ENCODE measurements at regions not wholly inside any gene's neighbourhood (a gene's known extent, or its start where the extent isn't known, plus 50 kb on each side); places are given as distances from the start of the nearest gene placed in this dataset.

- DNase-seq (ENCODE audit: low read depth in 3 of 3, low spot score in 1 of 3): no peak
Measured at GRCh38 chr5:155290937-155291336, 277.4 kb downstream of the KIF4B start.

- DNase-seq (ENCODE audit: low read depth in 3 of 3, low spot score in 1 of 3): no peak
Measured at GRCh38 chr5:155293605-155294178, 280.1 kb downstream of the KIF4B start.

GRCh38 chr5:155295111-155295510 is 281.6 kb downstream of the KIF4B start:
- no peak for DNase-seq (ENCODE audit: low read depth in 3 of 3, low spot score in 1 of 3)

- DNase-seq (ENCODE audit: low read depth in 3 of 3, low spot score in 1 of 3): no peak
Measured at GRCh38 chr5:155299386-155300005, 285.9 kb downstream of the KIF4B start.

- DNase-seq (ENCODE audit: low read depth in 3 of 3, low spot score in 1 of 3): no peak
Measured at GRCh38 chr5:155303120-155303519, 289.6 kb downstream of the KIF4B start.

GRCh38 chr5:155307229-155307628 is 293.7 kb downstream of the KIF4B start:
- no peak for DNase-seq (ENCODE audit: low read depth in 3 of 3, low spot score in 1 of 3)

- no peak for DNase-seq (ENCODE audit: low read depth in 3 of 3, low spot score in 1 of 3)
Measured at GRCh38 chr5:155308289-155308688, 294.7 kb downstream of the KIF4B start.

GRCh38 chr5:155309021-155309746 is 295.6 kb downstream of the KIF4B start:
- DNase-seq (ENCODE audit: low read depth in 3 of 3, low spot score in 1 of 3): no peak

GRCh38 chr5:155311721-155312120 is 298.2 kb downstream of the KIF4B start:
- no peak for DNase-seq (ENCODE audit: low read depth in 3 of 3, low spot score in 1 of 3)

GRCh38 chr5:155313518-155313917 is 300.0 kb downstream of the KIF4B start:
- no peak for DNase-seq (ENCODE audit: low read depth in 3 of 3, low spot score in 1 of 3)

GRCh38 chr5:155316070-155316714 is 302.6 kb downstream of the KIF4B start:
- no peak for DNase-seq (ENCODE audit: low read depth in 3 of 3, low spot score in 1 of 3)

- no peak for DNase-seq (ENCODE audit: low read depth in 3 of 3, low spot score in 1 of 3)
Measured at GRCh38 chr5:155332618-155333017, 319.1 kb downstream of the KIF4B start.

- DNase-seq (ENCODE audit: low read depth in 3 of 3, low spot score in 1 of 3): no peak
Measured at GRCh38 chr5:155342956-155343355, 329.4 kb downstream of the KIF4B start.

GRCh38 chr5:155343468-155343867 is 329.9 kb downstream of the KIF4B start:
- DNase-seq (ENCODE audit: low read depth in 3 of 3, low spot score in 1 of 3): no peak

- DNase-seq (ENCODE audit: low read depth in 3 of 3, low spot score in 1 of 3): no peak
Measured at GRCh38 chr5:155353231-155353630, 339.7 kb downstream of the KIF4B start.

- DNase-seq (ENCODE audit: low read depth in 3 of 3, low spot score in 1 of 3): no peak
Measured at GRCh38 chr5:155366096-155366495, 352.5 kb downstream of the KIF4B start.

GRCh38 chr5:155367841-155368240 is 354.3 kb downstream of the KIF4B start:
- no peak for DNase-seq (ENCODE audit: low read depth in 3 of 3, low spot score in 1 of 3)

GRCh38 chr5:155368490-155368889 is 354.9 kb downstream of the KIF4B start:
- DNase-seq (ENCODE audit: low read depth in 3 of 3, low spot score in 1 of 3): no peak

GRCh38 chr5:155380480-155380879 is 366.9 kb downstream of the KIF4B start:
- DNase-seq (ENCODE audit: low read depth in 3 of 3, low spot score in 1 of 3): no peak

GRCh38 chr5:155381654-155382053 is 368.1 kb downstream of the KIF4B start:
- DNase-seq (ENCODE audit: low read depth in 3 of 3, low spot score in 1 of 3): no peak

GRCh38 chr5:155389498-155389897 is 375.9 kb downstream of the KIF4B start:
- DNase-seq (ENCODE audit: low read depth in 3 of 3, low spot score in 1 of 3): no peak

- DNase-seq (ENCODE audit: low read depth in 3 of 3, low spot score in 1 of 3): no peak
Measured at GRCh38 chr5:155394727-155395126, 381.2 kb downstream of the KIF4B start.

Data from stimulated activated CD4-positive, alpha-beta T cell treated with anti-CD3 and anti-CD28 coated beads, TNF-alpha, amount 100 ng/mL, for 1 hour (primary cell).